Limb (tissue), 2 donors: ENCODE measurements at regions not wholly inside any gene's neighbourhood (a gene's known extent, or its start where the extent isn't known, plus 50 kb on each side); places are given as distances from the start of the nearest gene placed in this dataset.
"Not testable (repeated sequence)": the region's sequence is repeated elsewhere in the genome, so short reads cannot be mapped to it uniquely, and the experiment has no call there.

Experiments
- DNase-seq, 2 donors: peaks; one replicate each; pipeline ENCODE4 v3.0.0-alpha.2; 2016; ENCODE audit errors: extremely low spot score in 2 of 2

GRCh38 chr12:124070394-124071074, 97.5 kb downstream of the ZNF664 start:
- not testable (repeated sequence) for DNase-seq

DNA sequence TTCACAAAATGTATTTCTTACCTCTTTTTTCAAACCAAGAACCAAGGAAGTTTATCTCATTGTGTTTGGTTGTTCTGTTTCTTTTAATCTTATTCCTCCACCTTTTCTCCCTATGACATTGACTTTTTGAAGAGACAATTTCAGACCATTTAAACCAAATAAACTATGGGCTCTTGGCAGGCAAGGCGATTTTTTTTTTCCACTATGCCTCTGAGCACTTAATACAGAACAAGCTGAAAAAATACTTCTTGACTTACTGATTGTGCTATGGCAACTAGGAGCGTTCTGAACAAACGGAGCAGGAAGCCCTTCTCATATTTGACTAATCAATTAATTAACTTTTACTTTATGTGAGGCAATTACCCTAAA, 98.0 kb downstream of the ZNF664 start:
- DNase-seq, result no peak

- DNase-seq, result no peak
Observed at GRCh38 chr12:124073356-124074035, 100.5 kb downstream of the ZNF664 start.

DNA sequence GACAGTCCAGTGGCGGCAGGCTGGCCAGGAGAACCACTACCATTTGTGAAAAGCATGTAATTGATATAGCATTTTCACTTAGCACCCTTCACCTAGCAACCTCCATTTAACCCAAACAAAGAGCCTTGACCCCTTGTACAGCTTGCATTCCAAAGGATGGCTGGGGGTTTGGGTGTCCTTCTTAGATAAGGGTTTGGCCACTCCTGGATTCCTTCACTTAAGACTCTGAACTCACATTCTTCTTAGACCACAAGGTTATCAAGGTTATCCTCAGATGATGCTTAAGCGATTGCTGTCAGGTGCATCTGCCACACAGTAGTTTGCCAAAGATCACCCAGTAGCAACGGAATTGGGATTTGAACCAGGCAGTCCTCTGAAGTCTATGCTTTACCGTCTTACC, 102.8 kb downstream of the ZNF664 start:
- DNase-seq, result no peak

GRCh38 chr12:124077701-124078100, 104.7 kb downstream of the ZNF664 start:
- DNase-seq, result no peak

DNA sequence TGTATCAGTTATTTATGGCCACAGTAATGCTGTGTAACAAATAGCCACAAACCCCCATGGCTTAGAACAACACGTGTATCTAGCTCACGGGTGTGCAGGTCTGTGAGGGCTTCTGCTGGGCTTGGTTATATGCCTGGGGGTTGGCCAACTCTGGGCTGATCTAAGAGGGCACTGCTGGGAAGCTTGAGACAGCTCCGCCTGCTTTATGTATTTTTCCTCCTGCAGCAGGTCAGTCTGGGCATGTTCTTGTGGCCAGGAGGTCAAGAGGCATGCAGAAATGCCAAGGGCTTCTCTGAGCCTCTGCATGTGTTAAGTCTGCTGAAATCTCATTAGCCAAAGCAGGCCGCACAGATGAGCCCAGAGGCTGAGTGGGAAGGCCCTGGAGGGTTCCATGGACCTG, 105.8 kb downstream of the ZNF664 start:
- DNase-seq, result no peak

- DNase-seq, result no peak
Observed at GRCh38 chr12:124080649-124081048, 107.6 kb downstream of the ZNF664 start.

DNA sequence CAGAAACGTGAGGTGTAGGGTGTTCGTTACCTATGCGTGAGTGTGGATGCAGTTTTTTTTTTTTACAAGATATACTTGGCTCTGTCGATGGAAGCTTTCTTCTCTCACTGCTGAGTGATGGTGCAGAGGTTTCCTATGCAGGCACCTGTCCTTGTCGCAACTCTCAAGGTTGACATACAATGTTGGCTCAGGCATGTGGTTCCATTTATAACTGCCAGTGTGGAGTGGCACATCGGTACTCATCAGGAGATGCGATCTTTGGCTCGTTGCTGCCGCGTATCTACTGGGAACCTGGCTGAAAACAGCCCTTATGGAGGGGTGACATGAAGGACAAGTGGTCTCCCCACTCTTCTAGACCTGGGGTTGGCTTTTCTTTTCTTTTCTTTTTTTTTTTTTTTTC, 109.0 kb downstream of the ZNF664 start:
- no peak for DNase-seq

DNA sequence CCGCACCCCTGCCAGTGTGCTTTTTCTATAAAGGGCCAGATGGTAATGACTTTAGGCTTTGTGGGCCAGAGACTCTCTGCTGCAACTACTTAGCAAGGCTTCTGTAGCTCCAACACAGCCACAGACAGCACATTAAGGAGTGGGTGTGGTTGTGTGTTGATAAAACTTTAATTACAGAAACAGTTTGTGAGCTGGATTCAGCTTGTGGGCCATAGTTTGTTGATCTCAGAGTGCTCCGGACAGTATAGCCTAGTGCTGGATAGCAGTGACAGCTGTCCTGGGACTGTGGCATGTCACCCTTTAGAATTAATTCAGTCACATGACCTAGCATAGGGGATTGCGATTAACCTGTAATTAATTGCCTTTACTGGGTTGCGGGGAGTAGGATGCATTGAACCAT, 109.7 kb downstream of the ZNF664 start:
- DNase-seq, result no peak

GRCh38 chr12:124083708-124084107, 110.7 kb downstream of the ZNF664 start:
- DNase-seq, result no peak

DNA sequence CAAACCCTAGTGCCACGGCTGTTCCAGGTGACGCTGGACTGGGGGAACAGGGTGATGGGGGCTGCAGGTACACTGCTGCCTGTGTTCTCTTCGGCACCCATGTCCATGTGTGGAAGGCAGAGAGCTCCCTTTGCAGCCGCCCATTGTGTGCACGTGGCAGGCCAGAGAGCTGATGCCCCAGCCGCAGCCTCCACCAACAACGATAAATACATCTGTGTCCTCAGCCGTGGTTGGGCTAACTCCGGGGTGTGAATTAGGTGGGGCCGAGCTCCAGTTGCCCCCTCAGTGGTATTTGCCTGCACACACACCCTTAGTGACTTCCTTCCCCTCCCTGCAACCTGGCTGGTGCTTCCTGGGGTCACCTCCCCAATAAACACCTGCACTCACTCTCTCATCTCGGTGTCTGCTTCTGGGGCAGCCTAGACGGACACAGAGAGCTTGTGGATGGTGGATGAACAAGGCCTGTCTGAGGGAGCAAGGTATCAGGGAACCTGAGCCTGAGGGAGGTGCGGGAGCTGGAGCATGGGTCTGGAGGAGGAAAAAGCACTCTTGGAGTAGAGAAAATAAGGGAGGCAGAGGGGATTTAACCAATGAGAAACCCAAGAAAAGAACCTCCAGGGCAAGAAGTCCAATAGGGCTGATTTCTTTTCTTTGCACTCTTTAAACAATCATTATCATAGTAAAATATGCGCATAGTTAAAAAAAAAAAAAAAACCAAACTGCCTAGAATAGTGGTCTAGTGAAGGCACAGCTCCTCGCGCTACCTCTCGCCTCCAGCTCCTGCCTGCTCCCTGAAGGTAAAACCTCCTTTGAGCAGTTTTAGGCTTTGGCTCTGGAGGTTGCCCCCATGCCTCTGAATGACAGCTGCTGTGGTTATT, 112.6 kb downstream of the ZNF664 start:
- no peak for DNase-seq

- no peak for DNase-seq
Observed at GRCh38 chr12:124086299-124086898, 113.4 kb downstream of the ZNF664 start.

DNA sequence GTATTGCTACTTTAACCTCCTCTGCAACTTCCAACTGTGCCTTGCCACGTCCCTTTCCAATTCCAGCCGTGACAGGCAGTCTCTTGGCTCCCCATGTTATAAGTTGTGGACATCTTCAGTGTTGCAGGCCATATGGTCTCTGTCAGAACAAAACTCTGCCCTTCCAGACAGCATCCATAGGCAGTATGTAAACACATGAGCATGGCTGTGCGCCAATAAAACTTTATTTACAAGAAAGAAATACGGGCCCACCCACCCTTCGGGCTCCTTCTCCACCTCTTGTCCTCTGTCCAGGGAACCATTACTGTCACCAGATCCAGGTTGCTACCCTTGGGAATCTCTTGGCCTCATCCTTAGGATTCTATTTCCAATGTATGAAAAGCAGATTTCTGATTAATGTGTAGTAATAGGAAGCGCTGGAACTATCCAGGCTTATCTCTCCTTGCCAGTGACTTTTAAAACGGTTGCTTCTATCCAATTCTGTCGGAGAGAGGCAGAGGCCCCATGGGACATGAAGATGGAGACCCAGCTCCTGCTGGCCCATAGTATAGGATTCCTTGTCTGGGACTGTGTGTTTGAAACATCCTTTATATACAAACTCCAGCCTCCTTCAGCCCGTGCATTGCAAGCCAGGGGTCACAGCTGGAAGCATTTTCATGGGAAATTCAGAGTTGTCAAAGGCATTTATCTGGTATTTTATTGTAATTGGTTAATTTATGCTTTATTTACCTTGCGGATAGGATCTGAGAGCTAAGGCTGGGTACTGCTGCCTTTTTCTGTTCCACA, 114.4 kb downstream of the ZNF664 start:
- DNase-seq, result peak; percentile 29 to 42

DNA sequence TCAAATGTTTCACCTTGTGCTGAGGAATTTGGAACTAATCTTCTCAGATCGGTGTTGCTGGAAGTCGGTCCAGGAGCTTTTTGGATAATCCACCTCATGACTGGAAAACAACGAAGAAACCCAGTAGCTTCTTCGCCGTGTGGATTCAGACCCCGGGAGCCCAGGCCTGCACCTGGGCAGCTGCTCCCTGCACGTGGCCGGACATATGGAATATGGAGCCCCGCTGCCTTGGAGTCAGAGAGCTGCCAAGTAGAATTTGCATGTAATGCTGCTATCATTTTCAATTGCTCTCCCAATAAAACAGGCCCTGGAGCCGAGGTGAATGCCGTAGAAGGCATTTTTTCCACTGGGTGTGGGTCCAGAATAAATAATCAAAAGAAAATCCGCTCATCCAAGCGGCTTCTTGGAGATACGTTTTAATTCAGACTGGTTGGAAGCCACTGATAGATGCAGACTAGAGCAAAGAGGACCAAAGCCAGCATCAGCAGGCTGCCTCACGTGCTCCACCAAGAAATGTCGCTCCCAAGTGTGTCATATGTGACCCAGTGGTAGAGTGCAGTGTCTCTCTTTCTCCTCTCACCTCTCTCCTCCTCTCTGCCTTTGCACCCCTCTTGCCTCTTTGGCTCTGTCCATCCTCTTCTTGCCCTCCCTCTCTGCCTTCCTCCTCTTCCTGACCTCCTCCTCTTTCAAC, 115.3 kb downstream of the ZNF664 start:
- peak; percentile 27 to 54 for DNase-seq

GRCh38 chr12:124089181-124089914, 116.3 kb downstream of the ZNF664 start:
- DNase-seq, result not testable (repeated sequence)

- no peak for DNase-seq
Observed at GRCh38 chr12:124091835-124092234, 118.8 kb downstream of the ZNF664 start.

- not testable (repeated sequence) for DNase-seq
Observed at GRCh38 chr12:124092532-124092931, 119.5 kb downstream of the ZNF664 start.

DNA sequence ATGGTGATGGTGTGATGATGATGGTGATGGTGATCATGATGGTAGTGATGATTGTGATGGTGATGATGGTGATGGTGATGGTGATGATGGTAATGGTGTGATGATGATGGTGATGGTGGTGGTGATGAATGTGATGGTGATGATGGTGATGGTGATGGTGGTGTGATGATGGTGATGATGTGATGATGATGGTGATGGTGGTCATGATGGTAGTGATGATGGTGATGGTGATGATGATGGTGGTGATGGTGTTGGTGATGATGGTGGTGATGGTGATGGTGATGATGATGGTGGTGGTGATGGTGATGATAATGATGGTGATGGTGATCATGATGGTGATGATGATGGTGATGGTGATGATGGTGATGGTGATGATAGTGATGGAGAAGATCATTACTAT, 120.3 kb downstream of the ZNF664 start:
- DNase-seq, result no peak

- no peak for DNase-seq
Observed at GRCh38 chr12:124094188-124094587, 121.2 kb downstream of the ZNF664 start.

DNA sequence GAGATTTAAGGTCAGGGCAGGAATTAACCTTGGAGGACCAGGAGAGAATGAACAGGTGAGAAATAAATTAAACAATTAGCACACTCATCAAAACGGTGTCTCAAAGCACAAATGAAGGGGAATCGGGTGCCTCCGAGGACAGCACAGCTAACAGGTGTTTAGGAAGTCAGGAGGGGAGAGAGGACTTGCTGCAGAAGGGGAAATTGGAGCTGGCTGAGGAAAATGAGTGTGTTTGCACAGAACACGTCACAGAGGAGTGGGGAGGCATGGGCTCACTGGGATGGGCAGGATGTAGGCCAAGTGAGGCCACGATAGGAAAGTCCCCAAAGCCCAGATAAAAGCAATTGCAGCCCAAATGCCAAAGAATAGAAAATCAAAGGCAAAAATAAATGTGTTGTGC, 121.7 kb downstream of the ZNF664 start:
- no peak for DNase-seq
